HCT116 (cell line): ENCODE measurements at regions not wholly inside any gene's neighbourhood (a gene's known extent, or its start where the extent isn't known, plus 50 kb on each side); places are given as distances from the start of the nearest gene placed in this dataset.

Experiments used
- ATAC-seq: fragments of 200-7000 bp; cut with Tn5 transposase; 2 replicates; pipeline ENCODE4 v1.9.1; 2020; ENCODE audit warnings: mild to moderate bottlenecking, moderate library complexity
- BruUV-seq: library from RNA; stranded (reverse); fragments of 400-500 nt; replicated peaks from 2 replicates; lab custom pipeline; 2021; lab: Mats Ljungman, UMichigan
- CTCF ChIA-PET: fragments of 300-600 bp; sonication (Branson Sonifier 250); formaldehyde crosslinking; loops from one replicate; lab custom pipeline; 2021; ENCODE audit warnings: antibody characterized with exemption; lab: Charles Lee
- POLR2A ChIA-PET: fragments of 300-600, 350-600 bp; sonication (Branson Sonifier 250); formaldehyde crosslinking; loops from one replicate; lab custom pipeline; 2021; ENCODE audit warnings: antibody characterized with exemption; lab: Charles Lee
- RAD21 ChIA-PET, 2 experiments: fragments of 300-600 bp; sonication (Branson Sonifier 250); formaldehyde crosslinking; loops; one replicate each; lab custom pipeline; 2023; ENCODE audit warnings: low total read pairs in 2 of 2; ENCODE audit not compliant: uncharacterized antibody in 2 of 2, unreplicated experiment in 2 of 2, low non-redundant PET in 1 of 2; lab: Charles Lee
- DNase-seq: peaks from one replicate; pipeline ENCODE4 v3.0.0-alpha.2; 2010; ENCODE audit warnings: low read depth, low spot score
- H2AFZ ChIP-seq: fragments of 200-600 bp; shearing (Covaris generic), sonication (generic); 2 replicates; pipeline ENCODE4 v1.6.1; 2017; ENCODE audit warnings: low read depth, mixed run types, mixed read lengths, antibody characterized with exemption, low read length; ENCODE audit not compliant: poor library complexity, severe bottlenecking
- H3K27ac ChIP-seq: 2 replicates; pipeline ENCODE4 v1.5.1; 2012; ENCODE audit warnings: low read depth, low read length
- H3K27me3 ChIP-seq: fragments of 200-600 bp; sonication (generic); 2 replicates; pipeline ENCODE4 v1.6.1; 2016; ENCODE audit warnings: mixed run types, low read length, mixed read lengths; ENCODE audit not compliant: insufficient read depth
- H3K36me3 ChIP-seq, 2 experiments: fragments of 200-500 bp in 1 of 2; fragments of 200-600 bp in 1 of 2; sonication (Bioruptor generic) in 1 of 2; sonication (generic) in 1 of 2; 2 replicates each; pipeline versions ENCODE4 v1.5.1 to v1.6.1; 2014 to 2016; ENCODE audit warnings: low read length in 2 of 2, inconsistent platforms in 1 of 2, mixed read lengths in 1 of 2, mixed run types in 1 of 2; ENCODE audit not compliant: insufficient read depth in 2 of 2, control insufficient read depth in 1 of 2
- H3K4me1 ChIP-seq, 2 experiments: fragments of 200-600 bp in 1 of 2; sonication (generic) in 1 of 2; 2 replicates each; pipeline versions ENCODE4 v1.5.1 to v1.6.1; 2012 to 2017; ENCODE audit warnings: low read length in 2 of 2, inconsistent platforms in 1 of 2, mild to moderate bottlenecking in 1 of 2, mixed read lengths in 1 of 2, mixed run types in 1 of 2, moderate library complexity in 1 of 2; ENCODE audit not compliant: insufficient read depth in 2 of 2, control insufficient read depth in 1 of 2
- H3K4me2 ChIP-seq: fragments of 200-600 bp; sonication (generic); 2 replicates; pipeline ENCODE4 v1.6.1; 2017; ENCODE audit warnings: mixed run types, low read length, mixed read lengths
- H3K4me3 ChIP-seq, 2 experiments: fragments of 200-600 bp in 1 of 2; sonication (generic) in 1 of 2; replicated peaks in 1 of 2; 2 replicates each; pipeline ENCODE4 v1.5.1; 2011 to 2016; ENCODE audit warnings: low read length in 2 of 2, control low read depth in 1 of 2, low read depth in 1 of 2, mild to moderate bottlenecking in 1 of 2, mixed read lengths in 1 of 2, mixed run types in 1 of 2
- H3K79me2 ChIP-seq: fragments of 200-600 bp; sonication (generic); 2 replicates; pipeline ENCODE4 v1.6.1; 2017; ENCODE audit warnings: mild to moderate bottlenecking, mixed run types, low read length, moderate library complexity, mixed read lengths; ENCODE audit not compliant: insufficient read depth
- H3K9ac ChIP-seq: fragments of 200-600 bp; sonication (generic); 2 replicates; pipeline ENCODE4 v1.6.1; 2016; ENCODE audit warnings: low read length, mixed read lengths
- H3K9me2 ChIP-seq: fragments of 200-600 bp; sonication (generic), shearing (Covaris generic); 2 replicates; pipeline ENCODE4 v1.6.1; 2017; ENCODE audit warnings: mixed run types, mild to moderate bottlenecking, moderate library complexity; ENCODE audit not compliant: insufficient read depth
- H3K9me3 ChIP-seq, 2 experiments: fragments of 200-500 bp in 1 of 2; fragments of 200-600 bp in 1 of 2; sonication (Bioruptor generic) in 1 of 2; sonication (generic) in 1 of 2; 2 replicates each; pipeline ENCODE4 v1.6.1; 2014 to 2017; ENCODE audit warnings: low read length in 2 of 2, mixed read lengths in 2 of 2, inconsistent platforms in 1 of 2, low read depth in 1 of 2, mild to moderate bottlenecking in 1 of 2, mixed run types in 1 of 2, moderate library complexity in 1 of 2; ENCODE audit not compliant: control insufficient read depth in 1 of 2, insufficient read depth in 1 of 2
- H4K20me1 ChIP-seq: fragments of 200-600 bp; sonication (generic), shearing (Covaris generic); 2 replicates; pipeline ENCODE4 v1.6.1; 2017; ENCODE audit warnings: mixed run types, mild to moderate bottlenecking, moderate library complexity; ENCODE audit not compliant: insufficient read depth
- ATF3 ChIP-seq: IDR thresholded peaks from 2 replicates; pipeline ENCODE4 v1.6.1; 2012
- CBX3 ChIP-seq: IDR thresholded peaks from 2 replicates; pipeline ENCODE4 v1.6.1; 2012; ENCODE audit warnings: low read depth
- CEBPB ChIP-seq: IDR thresholded peaks from 2 replicates; pipeline ENCODE4 v1.6.1; 2012; ENCODE audit warnings: low read depth
- EGR1 ChIP-seq: IDR thresholded peaks from 2 replicates; pipeline ENCODE4 v1.6.1; 2012; ENCODE audit warnings: low read depth
- ELF1 ChIP-seq: IDR thresholded peaks from 2 replicates; pipeline ENCODE4 v1.6.1; 2012; ENCODE audit warnings: low read depth, borderline replicate concordance
- EZH2 ChIP-seq: fragments of 200-600 bp; sonication (generic); IDR thresholded peaks from 2 replicates; pipeline ENCODE4 v1.6.1; 2017; ENCODE audit warnings: antibody characterized with exemption, mixed run types
- EZH2phosphoT487 ChIP-seq: fragments of 200-600 bp; IDR thresholded peaks from 2 replicates; pipeline ENCODE4 v1.6.1; 2018; ENCODE audit warnings: antibody characterized with exemption, borderline replicate concordance
- FOSL1 ChIP-seq: IDR thresholded peaks from 2 replicates; pipeline ENCODE4 v1.6.1; 2012; ENCODE audit warnings: low read depth
- JUND ChIP-seq: IDR thresholded peaks from 2 replicates; pipeline ENCODE4 v1.6.1; 2012
- MAX ChIP-seq: IDR thresholded peaks from 2 replicates; pipeline ENCODE4 v1.6.1; 2012
- POLR2A ChIP-seq: IDR thresholded peaks from 2 replicates; pipeline ENCODE4 v1.7.0; 2011; ENCODE audit warnings: borderline replicate concordance; ENCODE audit not compliant: insufficient read depth, insufficient read length; ENCODE audit errors: extremely low read depth
- RAD21 ChIP-seq: IDR thresholded peaks from 2 replicates; pipeline ENCODE4 v1.6.1; 2012; ENCODE audit warnings: low read depth, mild to moderate bottlenecking
- SIN3A ChIP-seq: IDR thresholded peaks from 2 replicates; pipeline ENCODE4 v1.6.1; 2012; ENCODE audit warnings: low read depth
- SP1 ChIP-seq: IDR thresholded peaks from 2 replicates; pipeline ENCODE4 v1.6.1; 2012; ENCODE audit warnings: low read depth
- SRF ChIP-seq: IDR thresholded peaks from 2 replicates; pipeline ENCODE4 v1.6.1; 2012; ENCODE audit warnings: low read depth
- YY1 ChIP-seq: IDR thresholded peaks from 2 replicates; pipeline ENCODE4 v1.6.1; 2011; ENCODE audit warnings: low read length, low read depth, moderate library complexity, mild to moderate bottlenecking; ENCODE audit not compliant: insufficient replicate concordance; ENCODE audit errors: extremely low read depth
- ZFX ChIP-seq: fragments of 450-650 bp; IDR thresholded peaks from 2 replicates; pipeline ENCODE4 v1.6.1; 2017
- ZNF274 ChIP-seq: fragments of 200-500 bp; sonication (Bioruptor generic); IDR thresholded peaks from 2 replicates; pipeline ENCODE4 v1.6.1; 2014; ENCODE audit warnings: mild to moderate bottlenecking, low read depth, low read length, inconsistent platforms
- intact Hi-C: fragments of 100-400 bp; cut with micrococcal nuclease; formaldehyde crosslinking; loops from 2 replicates; pipeline ENCODE4 v1.10.0; 2022

- no peaks in the 10 kb centered on the region for H3K27me3 ChIP-seq
- peaks cover 6% of the 10 kb centered on the region in 2 experiments; a peak in 1 of 4 replicates for H3K9me3 ChIP-seq
- H3K4me2 ChIP-seq = no peak overlapping the region
- no peak overlapping the region for H2AFZ ChIP-seq
- H3K36me3 ChIP-seq = no peaks in the 10 kb centered on the region
- H3K79me2 ChIP-seq = no peaks in the 10 kb centered on the region
- ChIA-PET POLR2A (no interaction called here), CTCF (no interaction called here), RAD21 (no interaction called here)
- no peak overlapping the region for H3K4me3 ChIP-seq
- intact Hi-C loops = no loop called here
- H3K9me2 ChIP-seq = no peaks in the 10 kb centered on the region
- H4K20me1 ChIP-seq = no peaks in the 10 kb centered on the region; the same call in 1 of the 2 replicates
- no peak for ATAC-seq
- no peak for DNase-seq
- no peaks in the 10 kb centered on the region for H3K4me1 ChIP-seq
- BruUV-seq = no TSS peak
- no peak overlapping the region for H3K27ac ChIP-seq
- no peak overlapping the region for H3K9ac ChIP-seq
- no peak for TF ChIP-seq SP1
- no peak for TF ChIP-seq EZH2phosphoT487
- no peak for TF ChIP-seq ELF1
- no peak for TF ChIP-seq POLR2A
Observed at GRCh38 chr11:92447586-92447985, 223.0 kb downstream of the FAT3 start.

GRCh38 chr11:92449222-92449621 is 224.6 kb downstream of the FAT3 start:
- POLR2A ChIA-PET = no interaction called here

More at GRCh38 chr11:92449222-92449621, 224.6 kb downstream of the FAT3 start:
- ATAC-seq = no peak
- no TSS peak for BruUV-seq
- TF ChIP-seq RAD21 = no peak
- TF ChIP-seq ELF1 = no peak
- TF ChIP-seq YY1 = no peak
- no peak for TF ChIP-seq SRF
- TF ChIP-seq POLR2A = no peak
- no peak for TF ChIP-seq EZH2
- TF ChIP-seq MAX = no peak
- no peak for TF ChIP-seq ZFX
- no peak for TF ChIP-seq CEBPB
- TF ChIP-seq CBX3 = no peak
- no peak for TF ChIP-seq ZNF274
- TF ChIP-seq EGR1 = no peak
- no peak for TF ChIP-seq ATF3
- no peak for TF ChIP-seq FOSL1
- no peak for TF ChIP-seq SIN3A
- TF ChIP-seq JUND = no peak
- Histone ChIP-seq H3K9me3 (peaks cover 3 to 6% of the 10 kb centered on the region in 2 experiments; a peak in 1 of 4 replicates), H3K27ac (no peak overlapping the region), H3K9ac (no peak overlapping the region), H3K4me3 (no peak overlapping the region), H3K4me1 (no peaks in the 10 kb centered on the region), H3K27me3 (no peaks in the 10 kb centered on the region), H4K20me1 (no peaks in the 10 kb centered on the region; the same call in 1 of the 2 replicates), H3K36me3 (no peaks in the 10 kb centered on the region), H2AFZ (no peak overlapping the region), H3K4me2 (no peak overlapping the region), H3K79me2 (no peaks in the 10 kb centered on the region), H3K9me2 (no peaks in the 10 kb centered on the region)
- RAD21 ChIA-PET = no interaction called here
- CTCF ChIA-PET = no interaction called here
- DNase-seq = no peak
- intact Hi-C loops = no loop called here
